Ishikawa (cell line): ENCODE measurements at regions not wholly inside any gene's neighbourhood (a gene's known extent, or its start where the extent isn't known, plus 50 kb on each side); places are given as distances from the start of the nearest gene placed in this dataset.

ENCODE experiments used
- CEBPB ChIP-seq: IDR thresholded peaks from 2 replicates; pipeline ENCODE4 v1.6.1; 2012
- EGR1 ChIP-seq: IDR thresholded peaks from 2 replicates; pipeline ENCODE4 v1.6.1; 2012
- EP300 ChIP-seq: IDR thresholded peaks from 2 replicates; pipeline ENCODE4 v1.6.1; 2012; ENCODE audit warnings: borderline replicate concordance
- FOXM1 ChIP-seq: IDR thresholded peaks from 2 replicates; pipeline ENCODE4 v1.6.1; 2012; ENCODE audit warnings: low read depth, borderline replicate concordance
- MAX ChIP-seq: IDR thresholded peaks from 2 replicates; pipeline ENCODE4 v1.6.1; 2012
- NFIC ChIP-seq: IDR thresholded peaks from 2 replicates; pipeline ENCODE4 v1.6.1; 2012
- RAD21 ChIP-seq: IDR thresholded peaks from 2 replicates; pipeline ENCODE4 v1.6.1; 2012; ENCODE audit warnings: low read depth
- REST ChIP-seq: IDR thresholded peaks from 2 replicates; pipeline ENCODE4 v1.6.1; 2012; ENCODE audit warnings: low read depth, mild to moderate bottlenecking
- TAF1 ChIP-seq: IDR thresholded peaks from 2 replicates; pipeline ENCODE4 v1.6.1; 2012; ENCODE audit warnings: low read depth, mild to moderate bottlenecking
- TCF12 ChIP-seq: IDR thresholded peaks from 2 replicates; pipeline ENCODE4 v1.6.1; 2012; ENCODE audit warnings: low read depth
- USF1 ChIP-seq: IDR thresholded peaks from 2 replicates; pipeline ENCODE4 v1.6.1; 2012
- YY1 ChIP-seq: IDR thresholded peaks from 2 replicates; pipeline ENCODE4 v1.6.1; 2012; ENCODE audit warnings: low read depth
- ZBTB7A ChIP-seq: IDR thresholded peaks from 2 replicates; pipeline ENCODE4 v1.6.1; 2012; ENCODE audit warnings: low read depth

- no peak for TF ChIP-seq REST
- no peak for TF ChIP-seq YY1
- no peak for TF ChIP-seq CEBPB
- no peak for TF ChIP-seq EGR1
- TF ChIP-seq FOXM1: no peak
- no peak for TF ChIP-seq EP300
- no peak for TF ChIP-seq RAD21
- no peak for TF ChIP-seq ZBTB7A
- no peak for TF ChIP-seq NFIC
- no peak for TF ChIP-seq USF1
- TF ChIP-seq TAF1: no peak
- TF ChIP-seq TCF12: no peak
- TF ChIP-seq MAX: no peak
Observed at GRCh38 chr7:131937868-131938267, 381.4 kb upstream of the PODXL start.
